GM21737 (cell line): ENCODE measurements at regions not wholly inside any gene's neighbourhood (a gene's known extent, or its start where the extent isn't known, plus 50 kb on each side); places are given as distances from the start of the nearest gene placed in this dataset.

Experiments used
- ATAC-seq: cut with Tn5 transposase; IDR thresholded peaks from one replicate; pipeline ENCODE4 v1.9.1; 2021; ENCODE audit warnings: mild to moderate bottlenecking, moderate library complexity; ENCODE audit not compliant: unreplicated experiment

GRCh38 chr3:25300141-25300540, 127.9 kb upstream of the RARB start:
- no peak for ATAC-seq

DNA sequence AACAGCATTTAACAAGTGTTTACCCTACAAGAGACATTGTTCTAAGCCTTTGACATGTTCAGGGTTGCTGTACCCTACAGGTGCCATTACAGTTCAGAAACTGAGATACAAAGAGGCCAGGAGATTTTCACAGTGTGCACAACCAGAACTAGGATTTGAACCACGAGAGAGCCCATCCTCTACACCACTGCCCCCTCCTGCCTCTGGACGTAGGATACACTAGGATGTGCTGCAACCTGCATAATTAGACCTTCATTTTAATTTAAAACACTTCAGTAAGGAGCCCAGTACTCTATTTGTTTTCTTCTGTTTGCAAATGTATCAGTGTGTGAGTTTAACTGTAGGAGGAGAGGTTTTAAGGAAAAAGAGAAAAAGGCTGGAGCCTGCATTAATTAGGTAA, 123.1 kb upstream of the RARB start:
- no peak for ATAC-seq

DNA sequence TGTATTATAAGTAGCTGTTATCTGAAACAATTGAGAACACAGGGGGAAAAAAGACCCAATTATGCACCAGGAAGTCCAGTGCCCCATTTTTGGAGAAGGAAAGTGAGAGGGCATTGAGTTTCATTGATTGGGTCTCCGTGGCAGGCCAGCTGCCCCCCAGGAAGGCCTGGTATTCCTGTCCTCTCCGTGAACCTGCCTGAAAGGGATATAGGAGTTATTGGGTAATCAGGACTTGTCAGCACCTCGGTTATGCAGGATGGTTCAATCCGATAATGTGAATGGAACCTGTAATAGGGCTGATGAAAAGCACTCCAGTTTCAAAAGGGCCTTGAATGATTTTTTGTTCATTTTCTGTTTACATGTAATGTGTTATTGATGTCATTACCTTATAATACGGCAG, 122.0 kb upstream of the RARB start:
- ATAC-seq, result no peak

DNA sequence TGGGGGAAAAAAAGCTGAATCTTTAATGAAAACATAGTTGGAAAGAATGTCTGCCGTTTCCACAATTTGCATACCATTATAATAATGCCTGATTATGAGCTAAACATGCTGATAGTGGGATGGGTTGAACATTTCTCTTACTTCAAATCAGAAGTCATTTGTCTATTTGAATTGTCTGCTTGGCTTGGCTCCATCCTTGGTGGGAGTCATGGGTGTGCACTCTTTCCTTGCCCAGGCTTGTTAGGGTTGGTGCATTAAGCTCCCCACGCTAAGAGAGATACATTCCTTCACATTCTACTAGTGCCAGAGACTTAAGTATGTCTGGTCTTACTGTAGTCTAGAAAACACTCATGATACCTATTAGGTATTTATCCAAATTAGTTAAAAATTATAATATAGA, 121.4 kb upstream of the RARB start:
- ATAC-seq, result no peak

GRCh38 chr3:25313286-25313685, 114.8 kb upstream of the RARB start:
- ATAC-seq, result no peak

- no peak for ATAC-seq
Measured at GRCh38 chr3:25324954-25325655, 103.0 kb upstream of the RARB start.

GRCh38 chr3:25335356-25335755, 92.7 kb upstream of the RARB start:
- ATAC-seq, result no peak

DNA sequence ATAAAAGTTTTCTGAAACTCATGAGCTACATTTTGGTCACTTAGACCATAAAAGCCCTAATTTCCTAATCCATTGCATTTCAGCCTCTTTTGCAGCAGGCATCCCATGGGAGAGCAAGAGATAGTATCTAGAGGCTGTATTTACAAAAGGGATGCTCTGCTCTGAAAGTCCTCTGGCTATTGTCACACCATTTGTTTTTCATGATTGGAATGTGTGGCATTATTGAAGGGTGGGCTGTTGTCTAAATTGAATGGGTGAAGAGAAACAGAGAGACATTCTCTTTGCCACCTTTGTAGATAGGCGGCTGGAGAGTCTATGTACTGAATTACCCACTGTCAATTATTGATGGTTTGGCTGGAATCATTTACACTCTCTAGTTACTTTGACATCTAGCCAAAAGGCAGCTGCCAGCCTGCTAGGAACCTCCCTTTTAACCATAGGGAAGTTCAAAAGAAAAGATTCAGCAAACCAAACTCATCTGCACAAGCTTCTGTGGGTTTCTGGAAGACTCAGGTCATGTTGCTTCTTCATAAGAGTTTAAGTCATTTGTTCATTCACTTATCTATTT, 89.8 kb upstream of the RARB start:
- ATAC-seq, result no peak

GRCh38 chr3:25339225-25339624, 88.8 kb upstream of the RARB start:
- no peak for ATAC-seq

GRCh38 chr3:25344670-25345069, 83.4 kb upstream of the RARB start:
- ATAC-seq, result no peak

DNA sequence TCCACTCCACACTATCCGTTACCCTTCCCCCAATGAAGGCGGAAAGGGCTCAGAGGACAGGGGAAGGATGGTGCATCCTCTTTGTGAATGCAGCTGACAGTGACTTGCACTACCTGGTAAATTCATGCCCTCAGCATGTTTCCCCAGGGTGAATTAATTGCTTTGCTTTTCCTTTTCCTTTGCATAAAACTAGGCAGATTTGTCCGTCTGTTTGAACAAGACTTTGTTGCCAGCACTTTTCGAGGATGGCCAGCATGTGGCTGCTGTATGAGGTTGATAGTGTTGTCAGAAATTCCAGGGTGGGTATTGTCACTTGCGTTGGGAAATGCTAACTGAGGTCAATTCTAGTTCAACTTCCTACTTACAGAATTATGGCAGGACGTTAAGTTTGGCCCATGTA, 79.0 kb upstream of the RARB start:
- no peak for ATAC-seq

- ATAC-seq, result no peak
Measured at GRCh38 chr3:25349828-25350724, 78.0 kb upstream of the RARB start.

DNA sequence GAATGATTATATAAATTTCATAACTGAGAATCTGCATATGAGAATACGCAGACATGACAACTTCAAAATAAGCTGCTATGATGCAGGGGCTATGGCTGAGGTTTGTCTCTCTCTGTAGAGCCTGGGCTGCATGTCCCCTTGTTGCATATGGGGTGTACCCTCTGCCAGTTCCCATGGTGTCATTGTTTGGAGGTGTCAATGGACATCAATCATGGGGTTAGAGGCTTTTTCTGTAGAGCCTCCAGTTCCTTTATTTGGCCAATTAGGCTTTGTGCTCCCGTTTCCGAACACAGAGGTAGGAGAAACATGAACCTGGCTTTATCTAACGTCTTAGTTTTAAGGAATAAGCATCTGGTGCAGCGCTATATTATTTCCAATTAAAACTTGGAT, 77.3 kb upstream of the RARB start:
- no peak for ATAC-seq

GRCh38 chr3:25354071-25354470, 74.0 kb upstream of the RARB start:
- ATAC-seq, result no peak

DNA sequence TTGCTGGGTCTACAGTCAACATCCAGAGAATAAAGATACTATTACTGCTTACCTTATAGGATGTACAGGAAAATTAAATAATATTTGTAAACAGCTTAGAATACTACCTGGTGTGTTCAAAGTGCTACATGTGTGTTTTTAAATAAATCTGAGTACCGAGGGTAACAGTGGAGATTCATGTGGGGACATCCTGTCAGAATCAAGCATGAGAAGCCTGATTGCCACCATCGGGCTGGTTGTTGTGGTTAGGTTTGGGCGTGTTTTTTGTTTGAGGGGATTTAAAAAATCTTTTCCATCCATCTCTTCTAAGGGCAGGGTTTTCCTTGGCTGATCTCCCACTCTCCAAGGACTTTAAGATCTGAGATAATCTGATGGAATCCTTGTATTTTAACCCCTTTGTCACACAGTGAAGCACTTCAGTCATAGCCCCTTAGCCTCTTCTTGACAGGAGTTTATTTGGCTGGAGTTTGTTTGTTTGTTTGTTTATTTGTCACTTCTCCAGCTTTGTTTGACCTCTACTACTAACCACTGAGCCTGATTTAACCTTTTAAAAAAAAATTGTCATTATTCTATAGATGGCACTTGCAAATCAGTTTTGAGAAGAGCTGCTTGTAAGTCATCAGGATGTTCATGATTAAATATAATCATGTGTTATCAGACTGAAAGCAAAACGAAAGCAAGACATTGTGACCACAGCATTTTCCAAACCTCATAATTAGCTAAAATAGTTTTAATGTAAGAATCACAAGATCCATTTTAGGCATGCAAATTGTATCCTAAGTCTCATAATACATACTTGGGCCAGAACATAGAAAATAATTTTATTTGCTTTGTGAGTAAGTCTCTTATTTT, 72.8 kb upstream of the RARB start:
- no peak for ATAC-seq

DNA sequence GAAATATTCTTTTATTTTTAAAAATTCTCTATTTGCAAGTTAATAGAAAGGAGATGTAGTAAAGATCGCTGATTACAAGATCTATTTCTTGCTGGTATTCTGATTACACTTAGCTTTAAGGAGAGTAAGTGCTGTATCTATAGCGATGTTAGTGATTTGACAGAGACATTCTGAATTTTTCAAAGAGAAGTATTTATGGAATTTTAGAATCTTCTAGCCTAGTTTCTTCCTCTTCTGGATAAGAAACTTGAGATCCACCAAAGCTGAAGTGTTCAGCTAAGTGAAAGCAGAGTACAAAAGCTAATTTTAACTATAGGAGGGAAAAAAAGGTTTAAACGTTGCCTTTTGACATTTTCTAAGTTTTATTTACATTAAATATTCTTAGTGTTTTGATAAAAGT, 72.1 kb upstream of the RARB start:
- ATAC-seq, result no peak

DNA sequence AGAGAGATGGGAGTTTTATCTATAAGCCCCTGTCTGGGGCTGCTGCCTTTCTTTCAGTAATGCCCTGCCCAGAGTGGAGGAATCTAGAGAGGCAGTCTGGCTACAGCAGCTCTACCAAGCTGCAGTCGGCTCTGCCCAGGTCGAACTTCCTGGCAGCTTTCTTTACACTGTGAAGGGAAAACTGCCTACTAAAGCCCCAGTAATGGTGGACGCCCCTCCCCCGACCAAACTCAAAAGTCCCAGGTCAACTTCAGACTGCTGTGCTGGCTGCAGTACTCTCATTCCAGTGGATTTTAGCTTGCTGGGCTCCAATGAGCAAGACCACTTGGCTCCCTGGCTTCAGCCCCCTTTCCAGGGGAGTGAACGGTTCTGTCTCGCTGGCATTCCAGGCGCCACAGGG, 65.9 kb upstream of the RARB start:
- ATAC-seq, result no peak

DNA sequence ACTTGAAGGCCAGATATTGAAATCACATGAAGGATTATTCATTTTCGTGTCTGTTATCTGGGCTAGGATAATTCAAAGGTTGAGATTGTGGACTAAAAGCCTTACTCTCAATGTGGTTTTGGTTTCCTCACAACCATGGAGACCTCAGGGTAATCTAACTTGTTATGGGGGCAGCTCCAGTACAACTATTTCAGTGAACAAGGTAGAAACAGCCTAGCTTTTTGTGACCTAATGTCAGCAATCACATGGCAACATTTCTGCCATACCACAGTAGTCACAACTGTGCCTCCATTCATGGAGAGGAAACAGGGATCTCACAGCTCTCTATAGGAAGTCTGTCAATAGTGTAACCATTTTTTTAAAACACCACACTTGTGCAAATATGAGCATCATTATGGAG, 62.4 kb upstream of the RARB start:
- no peak for ATAC-seq

DNA sequence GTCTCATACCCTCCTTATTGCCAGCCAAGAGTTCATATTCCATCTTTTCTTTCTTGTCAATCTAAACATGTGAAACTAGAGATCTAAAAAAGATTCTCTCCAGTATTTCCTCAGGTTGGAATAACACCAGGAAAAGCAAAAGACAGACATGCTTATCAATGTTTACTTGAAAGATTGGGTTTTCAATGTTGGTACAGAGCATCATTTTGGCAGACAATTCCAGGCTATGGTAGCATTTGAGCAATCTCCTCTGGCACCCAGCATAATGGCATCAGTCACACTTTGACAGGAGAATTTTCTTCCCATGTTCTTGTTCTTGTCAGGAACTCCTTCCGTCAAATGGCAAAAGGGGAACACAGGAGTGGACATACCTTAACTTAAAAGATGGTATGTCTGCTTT, 61.0 kb upstream of the RARB start:
- ATAC-seq, result no peak

- ATAC-seq, result no peak
Measured at GRCh38 chr3:25372167-25372566, 55.9 kb upstream of the RARB start.

GRCh38 chr3:25376340-25376739, 51.7 kb upstream of the RARB start:
- no peak for ATAC-seq
